Hepatocyte (in vitro differentiated cells): ENCODE measurements at regions not wholly inside any gene's neighbourhood (a gene's known extent, or its start where the extent isn't known, plus 50 kb on each side); places are given as distances from the start of the nearest gene placed in this dataset.

Source experiments
- EZH2 ChIP-seq: fragments of 200-600 bp; sonication (generic); IDR thresholded peaks from 2 replicates; pipeline ENCODE4 v1.6.1; 2016; ENCODE audit warnings: antibody characterized with exemption, mild to moderate bottlenecking, borderline replicate concordance
- EZH2phosphoT487 ChIP-seq: fragments of 200-600 bp; sonication (generic); IDR thresholded peaks from one replicate; pipeline ENCODE4 v1.6.1; 2018; ENCODE audit warnings: antibody characterized with exemption, mild to moderate bottlenecking, low read depth, moderate library complexity; ENCODE audit not compliant: unreplicated experiment, severe bottlenecking
- TF ChIP-seq, protein P1 (sequence below): fragments of 200-600 bp; sonication (generic); IDR thresholded peaks from 2 replicates; pipeline ENCODE4 v1.5.1; 2016; ENCODE audit warnings: antibody characterized with exemption, mild to moderate bottlenecking; ENCODE audit not compliant: poor library complexity

DNA sequence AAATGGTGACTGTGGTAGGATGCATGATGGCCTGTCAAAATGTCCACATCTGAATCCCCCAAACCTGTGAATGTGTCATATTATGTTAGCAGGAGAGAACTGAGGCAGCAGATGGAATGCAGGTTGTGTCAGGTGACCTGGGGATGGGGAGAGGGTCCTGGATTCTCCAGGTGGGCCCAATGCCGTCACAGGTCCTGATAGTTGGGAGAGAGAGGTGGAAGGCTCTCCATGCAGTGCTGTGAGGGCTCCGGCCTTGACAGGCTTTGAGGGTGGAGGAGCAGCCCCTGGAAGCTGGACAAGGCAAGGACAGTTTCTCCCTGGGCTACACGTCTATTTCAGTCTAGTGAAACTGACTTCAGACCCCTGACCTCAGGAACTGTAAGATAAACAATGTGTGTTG lies 330.9 kb upstream of the ZNF32 start:
- TF ChIP-seq, protein P1, sequence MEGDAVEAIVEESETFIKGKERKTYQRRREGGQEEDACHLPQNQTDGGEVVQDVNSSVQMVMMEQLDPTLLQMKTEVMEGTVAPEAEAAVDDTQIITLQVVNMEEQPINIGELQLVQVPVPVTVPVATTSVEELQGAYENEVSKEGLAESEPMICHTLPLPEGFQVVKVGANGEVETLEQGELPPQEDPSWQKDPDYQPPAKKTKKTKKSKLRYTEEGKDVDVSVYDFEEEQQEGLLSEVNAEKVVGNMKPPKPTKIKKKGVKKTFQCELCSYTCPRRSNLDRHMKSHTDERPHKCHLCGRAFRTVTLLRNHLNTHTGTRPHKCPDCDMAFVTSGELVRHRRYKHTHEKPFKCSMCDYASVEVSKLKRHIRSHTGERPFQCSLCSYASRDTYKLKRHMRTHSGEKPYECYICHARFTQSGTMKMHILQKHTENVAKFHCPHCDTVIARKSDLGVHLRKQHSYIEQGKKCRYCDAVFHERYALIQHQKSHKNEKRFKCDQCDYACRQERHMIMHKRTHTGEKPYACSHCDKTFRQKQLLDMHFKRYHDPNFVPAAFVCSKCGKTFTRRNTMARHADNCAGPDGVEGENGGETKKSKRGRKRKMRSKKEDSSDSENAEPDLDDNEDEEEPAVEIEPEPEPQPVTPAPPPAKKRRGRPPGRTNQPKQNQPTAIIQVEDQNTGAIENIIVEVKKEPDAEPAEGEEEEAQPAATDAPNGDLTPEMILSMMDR, result no peak
- TF ChIP-seq EZH2phosphoT487, result no peak
- TF ChIP-seq EZH2, result no peak
